GM12878 (cell line): ENCODE measurements at regions not wholly inside any gene's neighbourhood (a gene's known extent, or its start where the extent isn't known, plus 50 kb on each side); places are given as distances from the start of the nearest gene placed in this dataset.
A peak's percentile ranks its signal among the peaks of the same experiment; 100 is the strongest.

ENCODE experiments used
- ATAC-seq: fragments of 200-7000 bp; cut with Tn5 transposase; 3 replicates; pipeline ENCODE4 v1.9.1; 2020; ENCODE audit warnings: mild to moderate bottlenecking, moderate library complexity
- BruUV-seq: library from RNA; stranded (reverse); fragments of 400-500 nt; replicated peaks from 2 replicates; lab custom pipeline; 2021; lab: Mats Ljungman, UMichigan
- CTCF ChIA-PET: fragments of 300-600 bp; sonication (Branson Sonifier 250); formaldehyde crosslinking; extraction: SDS; loops from one replicate; lab custom pipeline; 2021; ENCODE audit warnings: inconsistent platforms; lab: Yijun Ruan, JAX
- POLR2A ChIA-PET: fragments of 350-600 bp; formaldehyde crosslinking; extraction: SDS; loops from one replicate; lab custom pipeline; 2021; ENCODE audit warnings: inconsistent platforms; lab: Charles Lee
- RAD21 ChIA-PET: fragments of 300-600 bp; sonication (Branson Sonifier 250); formaldehyde crosslinking; loops from one replicate; lab custom pipeline; 2023; ENCODE audit warnings: antibody characterized with exemption; ENCODE audit not compliant: unreplicated experiment; lab: Charles Lee
- SMC1A ChIA-PET: fragments of 300-600 bp; sonication (Branson Sonifier 250); formaldehyde crosslinking; loops from one replicate; lab custom pipeline; 2023; ENCODE audit not compliant: unreplicated experiment, uncharacterized antibody; lab: Charles Lee
- DNase-seq: peaks from one replicate; pipeline ENCODE4 v3.0.0-alpha.2; 2011; ENCODE audit warnings: low read depth, low spot score
- FAIRE-seq: peaks from 3 replicates; lab custom pipeline; 2011; peaks lifted over from hg19 to GRCh38; lab: Jason Lieb, UNC
- H2AFZ ChIP-seq: 2 replicates; pipeline ENCODE4 v1.6.0; 2011; ENCODE audit warnings: low read depth, low read length, control low read depth; ENCODE audit not compliant: control insufficient read depth
- H3K27ac ChIP-seq: 2 replicates; pipeline ENCODE4 v1.5.1; 2011; ENCODE audit warnings: control low read depth; ENCODE audit not compliant: control insufficient read depth, insufficient read depth
- H3K27me3 ChIP-seq, 2 experiments: replicated peaks in 1 of 2; 2 replicates each; pipeline versions ENCODE4 v1.6.0 to v1.6.1; 2011; ENCODE audit warnings: low read length in 1 of 2; ENCODE audit not compliant: control insufficient read depth in 2 of 2, insufficient read depth in 2 of 2
- H3K36me3 ChIP-seq, 2 experiments: 2 replicates each; pipeline ENCODE4 v1.5.1; 2011; ENCODE audit warnings: low read length in 1 of 2; ENCODE audit not compliant: control insufficient read depth in 2 of 2, insufficient read depth in 2 of 2
- H3K4me1 ChIP-seq: 2 replicates; pipeline ENCODE4 v1.6.1; 2011; ENCODE audit warnings: mild to moderate bottlenecking, low read length, moderate library complexity, mixed read lengths; ENCODE audit not compliant: control insufficient read depth, insufficient read depth
- H3K4me2 ChIP-seq: 2 replicates; pipeline ENCODE4 v1.6.0; 2011; ENCODE audit warnings: control low read depth; ENCODE audit not compliant: control insufficient read depth, insufficient read depth
- H3K4me3 ChIP-seq: fragments of 200-600 bp; sonication (generic); 2 replicates; pipeline ENCODE4 v1.5.1; 2016
- H3K79me2 ChIP-seq: 2 replicates; pipeline ENCODE4 v1.6.0; 2011; ENCODE audit warnings: low read length; ENCODE audit not compliant: control insufficient read depth, insufficient read depth
- H3K9ac ChIP-seq: 2 replicates; pipeline ENCODE4 v1.8.0; 2011; ENCODE audit warnings: low read length, control low read depth, mixed read lengths; ENCODE audit not compliant: control insufficient read depth, insufficient read depth
- H3K9me3 ChIP-seq: replicated peaks from 3 replicates; pipeline ENCODE4 v1.5.1; 2011; ENCODE audit warnings: mild to moderate bottlenecking, low read length; ENCODE audit not compliant: control insufficient read depth, insufficient read depth
- H4K20me1 ChIP-seq: 2 replicates; pipeline ENCODE4 v1.6.0; 2011; ENCODE audit not compliant: control insufficient read depth, insufficient read depth
- BCLAF1 ChIP-seq: fragments of 450-650 bp; IDR thresholded peaks from 2 replicates; pipeline ENCODE4 v1.6.1; 2017; ENCODE audit warnings: antibody characterized with exemption, mild to moderate bottlenecking, moderate library complexity
- CBFB ChIP-seq: IDR thresholded peaks from 2 replicates; pipeline ENCODE4 v1.6.1; 2016; ENCODE audit warnings: antibody characterized with exemption, low read depth
- IRF4 ChIP-seq: IDR thresholded peaks from 2 replicates; pipeline ENCODE4 v1.6.1; 2011; ENCODE audit warnings: low read depth, low read length
- MTA2 ChIP-seq: fragments of 450-650 bp; IDR thresholded peaks from 2 replicates; pipeline ENCODE4 v1.6.1; 2016; ENCODE audit warnings: low read depth, mild to moderate bottlenecking, moderate library complexity
- NR2C1 ChIP-seq: fragments of 450-650 bp; IDR thresholded peaks from 2 replicates; pipeline ENCODE4 v1.6.1; 2017; ENCODE audit warnings: antibody characterized with exemption, mild to moderate bottlenecking, moderate library complexity
- PAX5 ChIP-seq: IDR thresholded peaks from 2 replicates; pipeline ENCODE4 v1.6.1; 2011; ENCODE audit warnings: low read depth, low read length, borderline replicate concordance
- PAX8 ChIP-seq: fragments of 450-650 bp; IDR thresholded peaks from 2 replicates; pipeline ENCODE4 v1.6.1; 2017; ENCODE audit warnings: mild to moderate bottlenecking, moderate library complexity
- PBX3 ChIP-seq: IDR thresholded peaks from 2 replicates; pipeline ENCODE4 v1.6.1; 2011; ENCODE audit warnings: mild to moderate bottlenecking, low read depth, low read length, moderate library complexity; ENCODE audit not compliant: insufficient replicate concordance
- SREBF2 ChIP-seq: IDR thresholded peaks from 2 replicates; pipeline ENCODE4 v1.6.1; 2012; ENCODE audit warnings: mild to moderate bottlenecking, low read length
- TCF7 ChIP-seq: IDR thresholded peaks from 2 replicates; pipeline ENCODE4 v1.6.1; 2014; ENCODE audit warnings: antibody characterized with exemption, borderline replicate concordance
- WGBS: methylation state at CpG from one replicate; pipeline ENCODE4 v1.1.6; 2016; ENCODE audit warnings: low lambda C conversion rate; ENCODE audit not compliant: insufficient replicate concordance, insufficient coverage; ENCODE audit errors: missing lambda C conversion rate; 5-methylcytosine and 5-hydroxymethylcytosine counted together
- in situ Hi-C: fragments of 300-500 bp; cut with MboI; formaldehyde crosslinking; loops from 9 replicates; pipeline ENCODE4 v1.14.3; 2018; ENCODE audit warnings: mixed read lengths
- intact Hi-C: fragments of 100-400 bp; cut with micrococcal nuclease; formaldehyde crosslinking; loops from one replicate; pipeline ENCODE4 v1.14.2; 2022; ENCODE audit not compliant: unreplicated experiment
- TF ChIP-seq, protein P1 (sequence below): IDR thresholded peaks from 2 replicates; pipeline ENCODE4 v1.6.1; 2012; ENCODE audit warnings: mild to moderate bottlenecking, low read depth, low read length
- TF ChIP-seq, protein P2 (sequence below): fragments of 450-650 bp; formaldehyde crosslinking; IDR thresholded peaks from 2 replicates; pipeline ENCODE4 v1.5.0; 2022; ENCODE audit warnings: mild to moderate bottlenecking, missing genetic modification characterization

DNA sequence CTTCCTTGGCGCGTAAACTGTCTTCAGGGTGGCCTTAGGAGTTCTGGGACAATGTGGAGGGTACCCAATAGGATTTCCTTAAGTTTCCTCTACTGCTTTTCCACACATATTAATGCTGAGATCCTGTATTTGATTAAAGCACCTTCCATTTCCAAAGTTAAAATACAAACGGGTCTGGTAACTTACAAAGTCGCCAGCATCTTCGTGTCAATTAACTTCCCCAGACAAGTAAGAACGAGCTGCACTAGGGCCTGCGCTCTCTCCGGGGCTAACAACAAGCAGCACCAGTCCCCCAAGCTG is 130.9 kb downstream of the NDUFA12 start:
- WGBS = 38% methylated on average over 8 of the region's 8 CpGs
- no TSS peak for BruUV-seq
- Histone ChIP-seq H2AFZ (peak overlapping the region; percentile 49), H3K79me2 (peaks cover 73% of the 10 kb centered on the region), H3K4me2 (peak overlapping the region; percentile 78), H3K27me3 (no peaks in the 10 kb centered on the region), H3K36me3 (peaks cover 0 to 2% of the 10 kb centered on the region in 2 experiments; a peak in 1 of 4 replicates), H3K9me3 (no peaks in the 10 kb centered on the region; the same call in 1 of the 3 replicates), H3K9ac (peak overlapping the region; percentile 95), H4K20me1 (no peaks in the 10 kb centered on the region), H3K27ac (peak overlapping the region; percentile 91), H3K4me1 (peaks cover 11% of the 10 kb centered on the region), H3K4me3 (peak overlapping the region; percentile 92)
- RAD21 ChIA-PET = interaction anchor here (1.2 to 7.2 kb wide), 18 partner anchors 17 to 311 kb away, joined by 3 to 205 read pairs (median 16); no protein-coding TSS in a partner anchor
- in situ Hi-C loops (loop anchor here (5.0 kb wide), 2 partner anchors 325 to 725 kb away; partner anchors contain the start of gene PLXNC1), intact Hi-C loops (loop anchor here (1.0 kb wide), 1 partner anchor 41 kb away; no protein-coding TSS in a partner anchor)
- DNase-seq (no peak), ATAC-seq (peak; percentile 36), FAIRE-seq (no peak)
- POLR2A ChIA-PET = interaction anchor here (0.6 to 7.0 kb wide), 11 partner anchors 9 to 668 kb away, joined by 3 to 96 read pairs (median 4); no protein-coding TSS in a partner anchor
- SMC1A ChIA-PET = interaction anchor here (0.7 to 9.9 kb wide), 10 partner anchors 11 to 325 kb away, joined by 3 to 243 read pairs (median 55); no protein-coding TSS in a partner anchor
- CTCF ChIA-PET = interaction anchor here (0.7 to 8.6 kb wide), 15 partner anchors 20 to 450 kb away, joined by 3 to 133 read pairs (median 13); no protein-coding TSS in a partner anchor
- TF ChIP-seq, protein P1, sequence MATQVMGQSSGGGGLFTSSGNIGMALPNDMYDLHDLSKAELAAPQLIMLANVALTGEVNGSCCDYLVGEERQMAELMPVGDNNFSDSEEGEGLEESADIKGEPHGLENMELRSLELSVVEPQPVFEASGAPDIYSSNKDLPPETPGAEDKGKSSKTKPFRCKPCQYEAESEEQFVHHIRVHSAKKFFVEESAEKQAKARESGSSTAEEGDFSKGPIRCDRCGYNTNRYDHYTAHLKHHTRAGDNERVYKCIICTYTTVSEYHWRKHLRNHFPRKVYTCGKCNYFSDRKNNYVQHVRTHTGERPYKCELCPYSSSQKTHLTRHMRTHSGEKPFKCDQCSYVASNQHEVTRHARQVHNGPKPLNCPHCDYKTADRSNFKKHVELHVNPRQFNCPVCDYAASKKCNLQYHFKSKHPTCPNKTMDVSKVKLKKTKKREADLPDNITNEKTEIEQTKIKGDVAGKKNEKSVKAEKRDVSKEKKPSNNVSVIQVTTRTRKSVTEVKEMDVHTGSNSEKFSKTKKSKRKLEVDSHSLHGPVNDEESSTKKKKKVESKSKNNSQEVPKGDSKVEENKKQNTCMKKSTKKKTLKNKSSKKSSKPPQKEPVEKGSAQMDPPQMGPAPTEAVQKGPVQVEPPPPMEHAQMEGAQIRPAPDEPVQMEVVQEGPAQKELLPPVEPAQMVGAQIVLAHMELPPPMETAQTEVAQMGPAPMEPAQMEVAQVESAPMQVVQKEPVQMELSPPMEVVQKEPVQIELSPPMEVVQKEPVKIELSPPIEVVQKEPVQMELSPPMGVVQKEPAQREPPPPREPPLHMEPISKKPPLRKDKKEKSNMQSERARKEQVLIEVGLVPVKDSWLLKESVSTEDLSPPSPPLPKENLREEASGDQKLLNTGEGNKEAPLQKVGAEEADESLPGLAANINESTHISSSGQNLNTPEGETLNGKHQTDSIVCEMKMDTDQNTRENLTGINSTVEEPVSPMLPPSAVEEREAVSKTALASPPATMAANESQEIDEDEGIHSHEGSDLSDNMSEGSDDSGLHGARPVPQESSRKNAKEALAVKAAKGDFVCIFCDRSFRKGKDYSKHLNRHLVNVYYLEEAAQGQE = no peak
- no peak for TF ChIP-seq PAX5
- no peak for TF ChIP-seq CBFB
- TF ChIP-seq TCF7 = no peak
- 0 out of 2 replicates have a peak, but pooled peaks have one; percentile 8 for TF ChIP-seq MTA2
- no peak for TF ChIP-seq SREBF2
- 0 out of 2 replicates have a peak, but pooled peaks have one; percentile 4 for TF ChIP-seq BCLAF1
- TF ChIP-seq PAX8 = no peak
- TF ChIP-seq IRF4 = no peak
- no peak for TF ChIP-seq PBX3
- TF ChIP-seq NR2C1 = no peak
- TF ChIP-seq, protein P2, sequence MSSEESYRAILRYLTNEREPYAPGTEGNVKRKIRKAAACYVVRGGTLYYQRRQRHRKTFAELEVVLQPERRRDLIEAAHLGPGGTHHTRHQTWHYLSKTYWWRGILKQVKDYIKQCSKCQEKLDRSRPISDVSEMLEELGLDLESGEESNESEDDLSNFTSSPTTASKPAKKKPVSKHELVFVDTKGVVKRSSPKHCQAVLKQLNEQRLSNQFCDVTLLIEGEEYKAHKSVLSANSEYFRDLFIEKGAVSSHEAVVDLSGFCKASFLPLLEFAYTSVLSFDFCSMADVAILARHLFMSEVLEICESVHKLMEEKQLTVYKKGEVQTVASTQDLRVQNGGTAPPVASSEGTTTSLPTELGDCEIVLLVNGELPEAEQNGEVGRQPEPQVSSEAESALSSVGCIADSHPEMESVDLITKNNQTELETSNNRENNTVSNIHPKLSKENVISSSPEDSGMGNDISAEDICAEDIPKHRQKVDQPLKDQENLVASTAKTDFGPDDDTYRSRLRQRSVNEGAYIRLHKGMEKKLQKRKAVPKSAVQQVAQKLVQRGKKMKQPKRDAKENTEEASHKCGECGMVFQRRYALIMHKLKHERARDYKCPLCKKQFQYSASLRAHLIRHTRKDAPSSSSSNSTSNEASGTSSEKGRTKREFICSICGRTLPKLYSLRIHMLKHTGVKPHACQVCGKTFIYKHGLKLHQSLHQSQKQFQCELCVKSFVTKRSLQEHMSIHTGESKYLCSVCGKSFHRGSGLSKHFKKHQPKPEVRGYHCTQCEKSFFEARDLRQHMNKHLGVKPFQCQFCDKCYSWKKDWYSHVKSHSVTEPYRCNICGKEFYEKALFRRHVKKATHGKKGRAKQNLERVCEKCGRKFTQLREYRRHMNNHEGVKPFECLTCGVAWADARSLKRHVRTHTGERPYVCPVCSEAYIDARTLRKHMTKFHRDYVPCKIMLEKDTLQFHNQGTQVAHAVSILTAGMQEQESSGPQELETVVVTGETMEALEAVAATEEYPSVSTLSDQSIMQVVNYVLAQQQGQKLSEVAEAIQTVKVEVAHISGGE = no peak
